ENCODE measurements at regions not wholly inside any gene's neighbourhood (a gene's known extent, or its start where the extent isn't known, plus 50 kb on each side); places are given as distances from the start of the nearest gene placed in this dataset.

- DNase-seq = no peak
These were observed 54.5 kb upstream of the C4orf54 start for GRCh38 chr4:99712099-99712498.

GRCh38 chr4:99711657-99712056, 54.0 kb upstream of the C4orf54 start:
- no peak for DNase-seq

GRCh38 chr4:99710681-99711345, 53.2 kb upstream of the C4orf54 start:
- no peak for DNase-seq

GRCh38 chr4:99710020-99710419, 52.4 kb upstream of the C4orf54 start:
- no peak for DNase-seq

- no peak for DNase-seq
These were observed 50.9 kb upstream of the C4orf54 start for GRCh38 chr4:99708551-99708950.
